ENCODE measurements at regions not wholly inside any gene's neighbourhood (a gene's known extent, or its start where the extent isn't known, plus 50 kb on each side); places are given as distances from the start of the nearest gene placed in this dataset.

DNA sequence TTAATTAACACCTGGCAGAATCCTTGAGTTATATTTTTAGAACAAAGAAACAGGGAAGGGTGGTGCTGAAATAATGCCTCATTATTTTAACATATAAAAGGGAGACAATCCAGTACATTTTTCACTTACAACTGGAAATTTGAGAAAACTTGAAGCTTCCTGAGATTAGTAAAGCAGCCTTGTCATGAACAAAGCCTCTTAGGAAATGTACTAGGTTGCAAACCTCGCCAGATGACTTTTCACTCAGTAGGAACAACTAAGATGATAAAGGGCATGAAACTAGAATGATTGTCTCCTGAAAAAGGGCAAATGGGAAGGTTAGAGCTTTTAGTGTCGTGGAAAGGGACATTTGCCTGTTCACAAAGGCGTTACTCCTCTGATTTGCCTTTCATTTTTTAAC, 289.6 kb downstream of the ETS1 start:
- no peak for DNase-seq

DNA sequence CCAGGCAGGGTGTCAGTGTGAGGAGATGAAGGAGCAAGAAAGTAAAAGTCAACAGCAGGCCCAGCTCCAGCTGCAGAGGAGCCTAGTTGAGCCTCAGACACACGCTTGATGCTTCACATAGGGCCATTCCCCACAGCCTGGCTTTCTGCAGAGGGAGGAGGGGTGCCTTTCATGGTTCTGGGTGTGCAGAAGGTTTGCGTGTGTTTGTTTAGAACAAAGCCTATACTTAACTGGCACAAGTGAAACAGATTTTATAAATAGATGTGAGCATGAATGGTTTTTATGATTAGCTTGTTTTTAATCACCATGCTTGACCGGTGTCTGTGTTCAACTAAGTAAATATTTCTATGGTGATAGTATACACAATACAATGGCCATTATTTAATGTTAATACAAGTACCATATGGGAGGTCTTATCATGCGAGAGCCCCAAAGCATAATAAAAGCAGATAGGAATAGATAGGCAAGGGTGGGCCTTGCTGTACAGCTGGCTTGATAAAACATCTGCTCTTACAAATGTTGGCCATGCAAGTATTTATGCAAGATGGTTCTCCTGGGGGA, 290.2 kb downstream of the ETS1 start:
- no peak for DNase-seq

DNA sequence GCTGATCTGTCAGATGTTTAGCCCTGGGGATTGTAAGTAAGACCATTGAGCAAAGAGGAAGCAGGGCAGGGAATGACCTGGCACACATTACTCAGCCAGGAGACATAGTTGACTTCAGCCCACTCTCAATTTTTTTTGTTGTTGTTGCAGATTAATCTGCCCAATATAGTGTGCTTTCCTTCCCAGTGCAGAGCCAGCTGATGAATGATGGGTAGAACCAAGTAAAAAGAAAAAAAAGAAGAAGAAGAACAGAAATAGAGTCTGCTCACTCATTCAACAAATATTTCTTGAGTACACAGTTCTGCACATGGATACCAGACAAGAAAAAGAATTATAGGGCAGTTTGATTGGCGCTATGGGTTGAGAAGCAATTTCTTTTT, 292.7 kb downstream of the ETS1 start:
- peak; percentile 26 for DNase-seq

DNA sequence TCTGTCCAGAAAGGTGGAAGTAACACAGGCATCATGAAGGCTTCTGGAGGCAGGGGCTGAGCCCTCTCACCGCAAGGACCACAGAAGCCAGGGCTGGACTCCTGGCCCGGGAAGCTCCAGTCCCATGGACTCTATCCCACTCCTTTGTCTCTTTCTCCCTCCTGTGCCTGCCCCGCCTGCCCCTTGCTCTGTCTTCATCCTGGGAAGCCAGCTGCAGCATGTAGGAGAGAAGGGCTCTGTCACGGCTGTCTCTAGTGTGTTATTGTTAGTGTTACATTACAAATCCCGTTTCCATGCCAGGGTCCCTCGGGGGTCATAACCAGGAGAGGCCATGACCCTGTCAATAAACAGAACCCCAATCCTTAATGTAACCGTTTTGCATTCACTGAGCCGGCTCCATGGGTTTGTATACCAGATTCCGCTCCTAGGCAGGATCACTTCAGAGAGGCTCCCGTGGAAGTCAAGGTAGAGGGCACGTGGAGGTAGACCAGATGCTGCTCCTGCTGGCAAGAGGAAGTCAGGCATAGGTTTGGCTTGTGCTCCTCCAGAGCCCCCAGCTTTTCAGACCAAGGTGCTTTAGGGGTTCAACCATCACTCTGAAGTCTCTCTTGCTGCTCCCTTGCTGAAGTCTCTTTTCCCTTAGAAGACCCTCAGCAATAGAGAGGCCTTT, 293.2 kb downstream of the ETS1 start:
- no peak for DNase-seq

DNA sequence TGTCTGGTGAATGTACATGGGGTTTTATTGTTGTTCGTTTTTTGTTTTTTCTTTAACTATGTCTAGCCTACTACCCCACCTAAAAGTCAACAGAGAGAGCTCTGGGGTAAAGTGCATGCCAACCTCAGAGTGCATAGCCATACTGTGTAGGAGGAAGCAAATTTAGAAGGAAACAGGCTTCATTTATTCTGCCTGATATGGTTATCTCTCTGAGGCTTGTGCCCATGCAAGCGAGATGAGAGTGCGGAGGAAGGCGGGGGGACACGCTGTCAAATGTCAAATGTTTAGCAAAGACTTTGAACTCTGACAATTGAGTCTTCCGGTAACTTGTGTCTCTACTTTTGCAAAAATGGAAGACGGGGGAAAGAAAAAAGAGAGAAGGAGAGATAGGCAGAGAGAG, 295.5 kb downstream of the ETS1 start:
- no peak for DNase-seq

DNA sequence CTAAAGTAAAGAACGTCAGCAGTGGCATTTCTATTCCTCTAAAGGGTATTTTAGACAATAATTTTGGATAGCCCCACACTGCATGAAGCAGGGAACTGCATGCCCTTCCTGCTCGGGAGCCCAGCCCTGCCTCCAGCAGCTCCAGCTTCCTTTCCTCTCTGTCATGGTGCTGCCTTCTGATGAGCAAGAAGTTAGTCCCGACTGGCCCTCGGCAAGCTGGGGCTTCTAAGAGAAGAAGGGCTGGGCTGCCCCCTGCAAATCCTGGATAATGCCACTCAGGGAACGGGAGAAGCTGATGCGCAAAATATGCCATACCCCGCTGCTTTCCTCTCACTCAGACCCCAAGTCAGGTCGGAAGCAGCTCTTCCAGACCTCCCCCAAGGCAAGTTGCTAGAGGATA, 296.4 kb downstream of the ETS1 start:
- DNase-seq = no peak

DNA sequence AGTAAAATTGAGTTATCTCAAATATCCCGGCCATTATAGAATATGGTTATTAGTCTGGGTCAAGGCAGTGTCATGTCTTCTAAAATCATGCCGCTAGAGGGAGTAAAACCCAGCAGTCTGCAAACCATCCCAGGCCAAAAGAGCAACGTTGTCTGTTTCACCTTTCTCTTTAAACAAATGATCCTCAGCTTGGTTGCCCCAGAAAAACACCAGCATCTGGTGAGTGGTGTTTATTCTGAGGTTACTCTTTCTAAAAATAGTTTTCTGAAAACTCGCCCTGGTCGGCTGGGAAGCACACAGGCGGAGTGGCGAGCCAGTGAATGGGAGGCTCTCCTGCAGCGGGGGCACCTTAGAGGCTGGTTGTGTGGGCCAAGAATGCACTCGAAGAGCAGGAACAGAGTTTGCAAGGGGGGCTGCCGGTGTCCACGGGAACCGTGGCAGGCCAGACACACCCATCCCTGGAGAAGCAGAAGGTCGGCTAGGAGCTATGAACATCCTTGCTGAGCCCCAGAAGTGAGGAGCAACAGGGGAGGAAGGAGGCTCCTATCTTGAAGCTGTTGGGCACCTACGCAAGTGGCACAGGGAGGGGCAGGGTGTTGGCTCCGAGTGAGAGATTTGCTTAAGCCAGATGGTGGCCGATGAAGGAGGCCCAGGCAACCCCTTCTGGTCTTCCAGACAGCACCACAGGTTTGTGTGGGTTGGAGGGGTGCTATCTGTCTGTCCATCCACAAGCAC, 297.1 kb downstream of the ETS1 start:
- DNase-seq = peak; percentile 79

DNA sequence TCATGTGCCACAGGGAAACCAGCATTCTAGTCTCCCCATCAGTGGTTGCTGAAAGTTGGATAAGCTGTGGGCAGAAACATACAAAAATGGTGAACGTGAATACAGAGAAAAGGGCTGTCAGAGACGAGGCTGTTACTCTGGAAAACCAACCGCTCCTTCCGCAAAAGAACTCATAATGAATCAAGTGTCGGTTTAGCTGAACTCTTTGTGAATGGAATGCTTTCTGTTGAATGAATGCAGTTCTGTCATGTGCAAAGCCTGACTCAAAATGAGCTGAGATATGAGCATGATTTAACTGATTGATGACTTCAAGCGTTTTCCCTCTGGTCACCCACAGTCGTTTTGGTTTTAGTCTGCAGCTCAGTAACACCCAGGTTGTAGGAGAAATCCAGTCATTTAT, 298.3 kb downstream of the ETS1 start:
- DNase-seq = no peak

DNA sequence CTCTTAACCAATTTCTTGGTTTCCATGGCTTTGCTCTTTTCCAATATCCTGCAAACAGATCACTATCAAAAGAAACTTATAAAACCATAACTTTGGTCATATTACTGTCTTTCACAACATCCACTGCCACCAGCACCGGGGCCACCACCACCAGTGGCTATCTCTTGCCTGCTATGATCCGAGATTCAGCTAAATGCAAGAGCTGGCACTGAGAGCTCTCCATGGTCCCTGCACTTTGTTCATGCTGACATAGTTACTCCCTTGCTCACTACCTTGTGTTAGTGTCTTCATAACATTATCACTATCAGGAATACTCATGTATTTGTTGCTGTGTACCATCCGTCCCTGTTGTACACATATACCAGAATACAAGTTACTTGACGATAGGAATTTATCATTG, 299.0 kb downstream of the ETS1 start:
- DNase-seq = no peak

DNA sequence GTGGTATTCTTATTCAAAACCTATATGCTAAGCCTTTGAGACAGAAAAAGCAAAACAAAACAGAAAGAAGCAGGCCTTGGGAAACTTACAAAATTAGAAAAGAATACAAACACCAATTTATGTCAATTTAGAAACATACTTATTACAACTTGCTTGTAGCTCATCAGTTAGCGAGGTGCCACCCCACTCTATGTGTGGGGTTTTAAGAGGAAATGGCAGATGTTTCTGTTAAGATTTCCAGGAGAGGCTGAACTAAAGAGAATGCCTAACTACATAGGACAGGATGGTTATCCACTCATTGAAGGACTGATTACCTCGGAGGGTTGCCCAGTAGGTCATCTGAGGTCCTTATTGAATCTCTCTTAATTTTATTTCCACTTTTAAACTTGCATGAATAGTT, 302.0 kb downstream of the ETS1 start:
- DNase-seq = no peak

DNA sequence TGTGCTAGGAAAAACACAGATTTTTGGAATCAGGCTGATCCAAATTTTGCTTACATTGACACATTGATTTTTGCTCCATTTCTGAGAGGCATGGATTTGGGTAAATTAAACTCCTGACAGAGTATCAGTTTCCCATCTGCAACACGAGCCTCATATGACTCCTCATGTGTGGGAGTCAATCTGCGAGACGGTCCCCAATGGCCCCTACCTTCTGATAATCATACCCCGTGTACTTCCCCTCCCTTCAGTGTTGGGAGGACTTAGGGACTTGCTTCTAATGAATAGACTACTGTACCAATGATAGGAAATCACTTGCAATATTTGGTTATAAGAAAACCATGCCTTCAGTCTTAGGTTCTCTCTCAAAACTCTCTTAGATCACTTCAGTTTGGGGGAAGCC, 302.7 kb downstream of the ETS1 start:
- DNase-seq = no peak

DNA sequence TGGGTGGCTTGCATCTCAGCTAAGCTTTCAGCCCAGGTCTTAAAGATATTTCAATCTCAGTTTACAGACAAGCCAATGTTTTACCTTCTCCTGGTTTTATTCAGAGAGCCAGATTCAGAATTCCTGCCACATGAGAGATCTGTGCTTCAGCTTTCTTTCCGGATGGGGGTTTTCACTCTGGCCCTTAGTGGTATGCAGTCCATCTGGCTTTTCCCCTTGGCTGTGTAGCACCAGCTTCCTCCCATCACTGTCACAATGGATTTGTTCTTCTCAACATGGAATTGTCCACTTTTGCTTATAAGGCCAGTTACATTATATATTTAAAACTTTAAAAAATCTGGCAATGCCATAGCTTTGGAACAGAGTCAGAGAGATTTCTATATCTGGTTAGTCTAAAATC, 303.9 kb downstream of the ETS1 start:
- no peak for DNase-seq

DNA sequence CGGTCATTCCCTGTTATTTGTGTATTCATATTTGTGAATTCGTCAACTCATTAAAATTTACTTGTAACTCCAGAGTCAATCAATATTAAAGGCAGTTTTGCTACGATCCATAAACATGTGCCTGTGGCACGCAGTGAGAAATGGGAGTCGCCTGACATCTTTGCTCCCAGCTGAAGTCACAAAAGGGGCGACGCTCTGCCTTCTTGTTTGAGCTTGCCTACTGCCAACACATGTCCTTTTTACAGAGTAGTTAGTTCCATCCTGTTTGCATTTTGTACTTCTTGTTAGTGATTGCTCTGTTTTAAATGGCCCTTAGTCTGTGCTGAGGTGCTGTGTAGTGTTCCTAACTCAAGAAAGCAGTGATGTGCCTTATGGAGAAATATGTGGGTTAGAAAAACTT, 305.3 kb downstream of the ETS1 start:
- DNase-seq = no peak

DNA sequence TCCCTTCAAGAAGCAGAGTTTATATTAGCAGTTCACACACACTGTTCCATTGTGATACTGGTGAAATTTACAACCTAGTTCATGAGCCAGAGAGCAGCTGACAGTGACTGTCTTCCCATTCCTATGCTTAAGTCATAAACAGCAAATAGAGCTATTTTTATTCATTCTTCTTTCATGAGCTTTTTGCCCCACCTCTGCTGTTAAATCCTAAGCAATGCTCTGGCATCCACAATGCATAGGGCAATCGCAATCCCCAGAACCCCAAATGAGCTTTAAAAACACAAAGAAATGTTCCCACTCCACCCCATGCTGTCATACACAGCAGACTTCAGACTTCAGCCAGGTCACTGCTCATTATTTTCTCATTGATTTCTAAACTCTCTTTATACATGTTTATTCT, 307.5 kb downstream of the ETS1 start:
- no peak for DNase-seq

DNA sequence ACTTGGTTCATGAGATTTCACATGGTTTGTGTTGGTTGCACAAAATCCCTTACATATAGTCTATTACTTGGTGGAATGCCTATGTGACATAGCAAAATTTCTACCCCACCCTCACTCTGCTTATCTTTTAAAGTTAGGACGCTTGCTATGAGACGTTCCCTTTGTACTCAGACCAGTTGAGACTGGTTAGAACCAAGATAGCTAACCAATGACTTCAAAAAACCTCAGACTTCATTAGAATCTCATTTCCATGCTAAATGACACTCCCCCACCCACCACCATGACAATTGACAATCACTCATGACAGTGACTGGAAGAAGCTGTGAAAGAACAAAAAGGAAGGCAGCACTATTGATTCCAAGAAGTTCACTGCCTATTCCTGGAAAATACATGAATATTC, 313.6 kb downstream of the ETS1 start:
- DNase-seq = no peak

DNA sequence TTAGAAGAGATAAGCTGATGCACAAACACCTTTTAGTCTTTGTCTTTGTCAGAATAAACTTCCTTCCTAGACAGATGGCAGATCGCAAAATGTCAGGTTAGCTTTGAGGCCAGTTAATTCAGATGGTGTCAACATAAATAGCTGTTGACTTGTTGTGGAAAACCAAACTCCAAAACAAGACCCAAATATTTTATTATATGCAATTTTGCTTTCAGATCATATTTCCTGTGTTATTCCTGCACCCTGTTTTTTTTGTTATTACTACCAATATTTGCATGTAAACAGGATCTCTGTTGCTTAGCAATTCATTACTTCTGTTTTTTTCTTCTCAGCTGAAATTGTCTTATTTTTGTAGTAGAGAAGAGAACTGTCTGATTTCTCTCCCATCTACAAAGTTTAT, 316.0 kb downstream of the ETS1 start:
- peak; percentile 22 for DNase-seq

DNA sequence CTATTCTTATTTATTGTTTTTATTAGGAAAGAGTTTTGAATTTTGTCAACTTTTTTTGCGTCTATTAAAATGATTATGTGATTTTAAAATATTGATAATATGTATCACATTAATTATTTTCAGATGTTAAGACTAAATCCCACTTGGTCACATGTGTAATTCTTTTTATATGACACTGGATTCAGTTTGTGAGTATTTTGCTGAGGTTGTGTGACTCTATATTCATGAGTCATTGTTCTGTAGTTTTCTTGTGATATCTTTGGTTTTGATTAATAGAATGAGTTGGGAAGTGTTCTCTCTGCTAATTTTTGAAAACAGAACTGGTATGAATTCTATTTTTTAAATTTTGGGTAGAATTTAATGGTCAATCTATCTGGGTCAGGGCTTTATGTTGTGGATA, 317.9 kb downstream of the ETS1 start:
- DNase-seq = no peak

DNA sequence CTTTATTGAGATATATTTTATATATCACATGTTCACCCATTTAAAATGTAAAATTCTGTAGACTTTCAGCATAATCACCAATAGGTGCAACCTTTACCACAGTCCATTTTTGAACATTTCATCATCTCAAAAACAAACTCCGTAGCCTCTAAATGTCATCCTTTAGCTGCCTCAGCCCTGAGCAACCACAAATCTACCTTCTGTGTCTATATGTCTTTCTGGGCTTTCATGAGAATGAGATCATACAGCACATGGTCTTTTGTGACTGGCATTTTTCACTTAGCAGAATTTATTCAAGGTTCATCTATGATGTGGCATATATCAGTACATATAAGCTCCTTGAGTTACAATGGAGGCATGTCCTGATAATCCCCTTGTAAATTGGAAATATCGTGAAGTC, 320.5 kb downstream of the ETS1 start:
- no peak for DNase-seq

DNA sequence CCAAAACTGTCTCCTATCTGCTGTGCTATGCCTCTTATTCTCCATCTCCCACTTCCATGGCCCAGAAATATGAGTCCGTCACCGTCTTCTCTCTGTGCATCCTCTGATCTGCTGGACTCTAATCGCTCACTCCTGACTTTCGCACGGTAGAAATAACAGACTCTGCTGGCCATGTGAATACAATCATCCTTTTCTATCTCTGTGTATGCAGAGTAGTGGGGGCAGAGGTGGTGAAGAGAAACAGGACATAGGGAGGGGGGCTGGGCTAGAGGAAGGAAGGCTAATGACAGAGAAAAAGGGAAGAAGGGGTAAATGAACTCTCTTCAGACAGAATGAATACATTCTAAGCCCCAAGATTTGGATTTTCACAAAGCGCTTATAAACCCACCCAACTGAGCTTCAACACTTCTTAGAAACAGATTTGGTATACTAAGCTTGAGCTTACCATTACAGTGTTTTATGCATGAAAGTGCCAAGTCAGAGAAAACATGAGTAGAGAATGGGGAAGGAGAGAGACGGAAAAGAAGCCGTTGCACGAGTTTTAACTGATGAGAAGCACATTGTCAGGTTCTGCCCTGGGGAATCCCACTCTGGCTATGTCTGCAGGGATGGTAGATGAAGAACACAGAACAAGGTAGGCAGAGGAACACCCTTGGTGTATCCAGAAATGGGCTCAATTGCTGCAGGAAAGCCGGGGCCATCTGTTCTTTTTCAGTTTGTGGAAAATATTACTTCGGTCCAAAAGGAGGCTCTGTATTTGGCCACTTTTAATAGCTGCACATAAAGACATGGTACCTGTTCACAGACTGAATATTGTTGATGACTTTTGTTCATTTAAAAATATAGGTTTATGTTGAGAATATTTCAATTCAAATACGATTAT, 324.7 kb downstream of the ETS1 start:
- no peak for DNase-seq

DNA sequence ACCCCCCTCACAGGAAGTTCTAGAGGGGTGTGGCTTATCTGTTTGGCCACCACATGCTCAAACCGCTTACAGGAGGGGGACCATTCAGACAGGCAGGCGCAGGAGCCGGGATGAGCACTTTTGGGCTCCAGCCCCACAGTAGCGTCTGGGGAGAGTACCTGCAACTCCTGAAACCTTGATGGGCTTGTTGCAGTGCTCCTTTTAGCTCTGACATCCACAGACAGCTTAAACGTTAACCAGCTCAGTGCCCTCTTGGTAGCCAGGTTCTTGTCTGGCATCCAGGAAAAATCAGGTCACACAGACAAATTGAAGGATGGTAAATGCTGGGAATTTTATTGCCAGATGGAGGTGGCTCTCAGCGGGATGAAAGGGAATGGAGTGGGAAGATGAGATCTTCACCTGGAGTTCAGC, 326.3 kb downstream of the ETS1 start:
- DNase-seq = no peak

DNA sequence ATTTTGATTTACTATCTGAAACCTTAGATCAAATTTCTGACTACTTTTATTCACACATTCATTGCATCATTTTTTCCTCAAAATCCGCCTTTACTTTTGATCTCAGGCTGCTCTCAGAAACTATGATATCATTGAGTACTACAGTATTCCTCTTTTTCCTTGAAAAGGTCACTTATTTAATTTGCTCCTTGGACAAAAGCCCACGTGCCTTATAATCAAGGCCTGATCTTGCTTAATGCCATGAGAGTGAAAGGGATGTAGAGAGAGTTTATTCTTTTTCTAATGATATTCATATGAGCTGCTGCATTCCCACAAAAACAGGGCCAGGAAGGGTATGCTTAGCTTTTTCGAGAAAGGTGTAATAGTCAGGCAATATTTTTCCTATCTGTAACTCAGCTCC, 327.0 kb downstream of the ETS1 start:
- DNase-seq = no peak

DNA sequence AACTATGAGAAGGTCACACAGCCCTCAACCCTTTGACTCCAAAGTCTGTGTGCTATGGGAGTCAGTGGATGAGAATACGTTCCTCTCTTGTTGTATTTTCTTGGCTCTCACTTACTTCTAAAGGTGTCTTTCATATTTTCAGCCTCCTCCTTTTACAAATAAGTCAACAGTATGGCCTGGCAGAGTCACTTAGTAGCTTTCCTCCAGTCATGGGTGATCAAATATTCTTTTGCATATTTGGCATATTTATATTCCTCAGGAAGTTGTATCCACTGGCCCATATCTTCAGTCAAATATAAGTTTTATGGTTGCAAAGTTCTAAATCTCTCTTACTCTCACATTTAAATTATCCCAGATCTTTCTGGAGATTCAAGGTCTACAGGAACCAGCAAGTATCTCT, 327.5 kb downstream of the ETS1 start:
- DNase-seq = no peak

DNA sequence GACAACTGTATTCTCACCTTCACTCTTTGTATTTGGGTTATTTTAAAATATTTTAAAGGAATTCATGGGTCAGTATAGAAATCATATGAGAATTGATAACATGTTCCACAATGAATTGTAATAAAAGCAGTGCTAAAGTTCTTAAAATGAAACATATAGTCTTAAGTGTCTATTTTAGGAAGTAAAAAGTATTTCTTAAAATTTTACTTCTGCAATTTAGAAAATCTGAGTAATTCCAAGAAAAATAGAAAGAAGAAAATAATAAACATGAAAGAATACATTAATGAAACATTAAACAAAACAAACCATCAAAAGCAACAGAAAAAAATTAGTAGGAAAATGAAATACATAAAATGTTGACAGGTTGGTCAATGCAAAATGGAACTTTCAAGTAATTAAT, 332.4 kb downstream of the ETS1 start:
- DNase-seq = peak; percentile 16

DNA sequence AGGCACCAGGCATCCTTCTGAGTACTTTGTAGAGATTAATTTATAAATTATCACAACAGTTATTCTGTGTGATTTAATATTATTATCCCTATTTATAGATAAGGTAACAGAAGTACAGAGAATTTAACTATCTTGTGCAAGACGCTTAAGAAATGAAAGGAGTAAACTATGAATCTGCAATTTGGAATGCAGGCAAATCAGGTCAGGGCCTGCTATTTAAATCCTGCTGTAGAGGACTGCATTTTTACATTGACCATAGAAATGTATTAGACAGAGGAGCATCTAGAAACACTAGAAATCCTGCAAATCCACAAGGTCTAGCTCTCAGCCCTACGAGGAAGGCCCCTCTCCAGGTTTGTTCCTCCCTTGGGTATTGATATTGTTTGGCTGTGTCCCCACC, 336.2 kb downstream of the ETS1 start:
- no peak for DNase-seq

All from suppressor macrophage treated with lipopolysaccharide for 4 hours (primary cell).